A673 (cell line): ENCODE measurements at regions not wholly inside any gene's neighbourhood (a gene's known extent, or its start where the extent isn't known, plus 50 kb on each side); places are given as distances from the start of the nearest gene placed in this dataset.

Source experiments
- BruUV-seq: library from RNA; stranded (reverse); fragments of 400-500 nt; replicated peaks from 2 replicates; lab custom pipeline; 2021; lab: Mats Ljungman, UMichigan
- CTCF ChIA-PET: fragments of 300-600 bp; sonication (Branson Sonifier 250); formaldehyde crosslinking; loops from one replicate; lab custom pipeline; 2022; ENCODE audit warnings: antibody characterized with exemption; lab: Charles Lee
- POLR2A ChIA-PET: fragments of 300-600 bp; sonication (Branson Sonifier 250); formaldehyde crosslinking; loops from one replicate; lab custom pipeline; 2022; ENCODE audit warnings: antibody characterized with exemption; ENCODE audit not compliant: low non-redundant PET; lab: Charles Lee
- DNase-seq: peaks from one replicate; pipeline ENCODE4 v3.0.0-alpha.2; 2015; ENCODE audit warnings: low spot score
- H3K27ac ChIP-seq: fragments of 200-600 bp; sonication (generic); 2 replicates; pipeline ENCODE4 v1.5.1; 2016; ENCODE audit warnings: mixed run types, low read depth, mild to moderate bottlenecking, mixed read lengths, antibody characterized with exemption, low read length; ENCODE audit not compliant: poor library complexity, severe bottlenecking
- H3K27me3 ChIP-seq: fragments of 200-600 bp; sonication (generic); replicated peaks from 2 replicates; pipeline ENCODE4 v1.6.1; 2017; ENCODE audit warnings: mixed run types, low read depth, mild to moderate bottlenecking, mixed read lengths, antibody characterized with exemption, low read length; ENCODE audit not compliant: insufficient read depth, poor library complexity
- H3K36me3 ChIP-seq: fragments of 200-600 bp; sonication (generic); 2 replicates; pipeline ENCODE4 v1.6.1; 2016; ENCODE audit warnings: mixed run types, mild to moderate bottlenecking, mixed read lengths, antibody characterized with exemption, low read length; ENCODE audit not compliant: insufficient read depth, poor library complexity, severe bottlenecking
- H3K4me1 ChIP-seq: fragments of 200-600 bp; sonication (generic); 2 replicates; pipeline ENCODE4 v1.6.1; 2017; ENCODE audit warnings: mixed run types, mild to moderate bottlenecking, mixed read lengths, antibody characterized with exemption, low read length; ENCODE audit not compliant: insufficient read depth, poor library complexity, severe bottlenecking
- H3K4me3 ChIP-seq: fragments of 200-600 bp; sonication (generic); 2 replicates; pipeline ENCODE4 v1.5.1; 2016; ENCODE audit warnings: low read depth, mixed run types, mild to moderate bottlenecking, mixed read lengths, low read length; ENCODE audit not compliant: poor library complexity, severe bottlenecking
- H3K9me3 ChIP-seq: fragments of 200-600 bp; sonication (generic); 2 replicates; pipeline ENCODE4 v1.6.1; 2016; ENCODE audit warnings: mixed run types, low read depth, mild to moderate bottlenecking, mixed read lengths, antibody characterized with exemption, low read length; ENCODE audit not compliant: poor library complexity, severe bottlenecking
- EZH2 ChIP-seq: fragments of 200-600 bp; sonication (generic); IDR thresholded peaks from 2 replicates; pipeline ENCODE4 v1.6.1; 2017; ENCODE audit warnings: borderline replicate concordance, low read depth, mild to moderate bottlenecking, mixed read lengths, antibody characterized with exemption, low read length; ENCODE audit not compliant: poor library complexity, severe bottlenecking
- intact Hi-C: fragments of 100-400 bp; cut with micrococcal nuclease; formaldehyde crosslinking; loops from one replicate; pipeline ENCODE4 v1.10.0; 2022; ENCODE audit not compliant: unreplicated experiment
- TF ChIP-seq, protein P1 (sequence below): fragments of 300-800, 200-600 bp; sonication (generic); conservative IDR thresholded peaks from 2 replicates; pipeline ENCODE4 v1.5.1; 2017; ENCODE audit warnings: low read depth, mild to moderate bottlenecking, antibody characterized with exemption, low read length, moderate library complexity, mixed read lengths

DNA sequence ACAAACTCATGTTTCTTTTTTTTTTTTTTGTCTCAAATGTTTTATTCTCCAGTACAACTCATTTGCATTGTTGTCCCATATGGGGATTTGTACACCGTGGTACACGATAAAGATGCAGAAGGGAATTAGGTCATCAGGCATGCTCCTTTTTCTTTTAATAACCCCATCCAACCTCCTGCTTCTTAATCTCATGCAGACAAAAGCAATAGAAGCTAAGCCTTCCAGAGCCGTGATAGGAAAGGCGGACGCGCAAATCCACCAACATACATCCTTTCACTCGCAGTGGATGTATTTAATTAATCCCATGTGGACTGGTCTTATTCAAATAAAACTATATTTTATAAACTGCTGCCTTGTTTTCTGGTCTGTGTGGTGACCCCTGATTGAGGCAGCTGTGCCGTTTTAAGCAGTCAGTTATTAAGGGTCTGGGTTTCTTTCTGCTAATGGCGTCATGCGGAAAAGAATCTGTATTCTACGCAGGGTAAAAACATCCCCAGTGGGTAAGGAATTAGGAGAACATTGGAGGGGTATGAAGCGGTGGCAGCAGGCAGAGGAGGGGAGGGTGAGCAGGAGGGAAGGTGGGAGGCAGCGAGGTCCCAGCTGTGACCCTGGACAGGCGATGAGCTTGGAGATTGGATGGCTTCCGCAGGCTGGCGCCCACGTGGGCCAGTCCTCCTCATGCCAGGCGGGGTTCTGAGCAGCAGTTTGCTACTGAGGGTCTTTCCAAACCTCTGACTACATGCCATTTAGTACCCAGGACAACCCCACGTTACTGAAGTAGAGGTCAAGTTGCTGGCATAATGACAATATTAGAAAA is 172.8 kb downstream of the LINC00237 start:
- no peaks in the 10 kb centered on the region for H3K36me3 ChIP-seq
- no peak overlapping the region for H3K4me3 ChIP-seq
- CTCF ChIA-PET: interaction anchor here (0.7 kb wide), 1 partner anchor 337 kb away, joined by 4 read pairs; no protein-coding TSS in a partner anchor
- H3K9me3 ChIP-seq: no peaks in the 10 kb centered on the region
- no TSS peak for BruUV-seq
- DNase-seq: no peak
- H3K27me3 ChIP-seq: peaks cover 67% of the 10 kb centered on the region
- H3K4me1 ChIP-seq: no peaks in the 10 kb centered on the region
- no peak for TF ChIP-seq EZH2
- TF ChIP-seq, protein P1, sequence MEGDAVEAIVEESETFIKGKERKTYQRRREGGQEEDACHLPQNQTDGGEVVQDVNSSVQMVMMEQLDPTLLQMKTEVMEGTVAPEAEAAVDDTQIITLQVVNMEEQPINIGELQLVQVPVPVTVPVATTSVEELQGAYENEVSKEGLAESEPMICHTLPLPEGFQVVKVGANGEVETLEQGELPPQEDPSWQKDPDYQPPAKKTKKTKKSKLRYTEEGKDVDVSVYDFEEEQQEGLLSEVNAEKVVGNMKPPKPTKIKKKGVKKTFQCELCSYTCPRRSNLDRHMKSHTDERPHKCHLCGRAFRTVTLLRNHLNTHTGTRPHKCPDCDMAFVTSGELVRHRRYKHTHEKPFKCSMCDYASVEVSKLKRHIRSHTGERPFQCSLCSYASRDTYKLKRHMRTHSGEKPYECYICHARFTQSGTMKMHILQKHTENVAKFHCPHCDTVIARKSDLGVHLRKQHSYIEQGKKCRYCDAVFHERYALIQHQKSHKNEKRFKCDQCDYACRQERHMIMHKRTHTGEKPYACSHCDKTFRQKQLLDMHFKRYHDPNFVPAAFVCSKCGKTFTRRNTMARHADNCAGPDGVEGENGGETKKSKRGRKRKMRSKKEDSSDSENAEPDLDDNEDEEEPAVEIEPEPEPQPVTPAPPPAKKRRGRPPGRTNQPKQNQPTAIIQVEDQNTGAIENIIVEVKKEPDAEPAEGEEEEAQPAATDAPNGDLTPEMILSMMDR: no peak
- H3K27ac ChIP-seq: no peak overlapping the region
- POLR2A ChIA-PET: no interaction called here
- intact Hi-C loops: no loop called here

DNA sequence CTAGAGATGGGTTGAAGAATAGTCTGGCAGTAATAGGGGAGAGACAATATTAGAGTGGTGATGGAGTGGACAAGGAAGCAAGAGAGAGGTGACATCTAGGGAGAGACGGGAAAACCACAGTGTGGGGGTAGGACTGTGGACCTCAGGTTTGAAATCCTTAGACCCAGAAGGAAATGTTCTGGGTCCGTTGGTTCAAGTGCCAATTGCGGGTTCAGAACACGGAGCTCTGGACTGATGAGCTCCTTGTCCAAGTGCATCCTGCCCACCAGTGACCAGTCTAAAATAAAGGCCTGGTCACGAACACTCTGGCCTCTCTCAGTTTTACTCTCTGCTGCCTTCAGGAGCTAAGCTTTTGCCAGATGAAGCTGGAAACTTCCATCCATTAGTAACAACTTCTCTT is 174.0 kb downstream of the LINC00237 start:
- CTCF ChIA-PET: no interaction called here
- no TSS peak for BruUV-seq

DNA sequence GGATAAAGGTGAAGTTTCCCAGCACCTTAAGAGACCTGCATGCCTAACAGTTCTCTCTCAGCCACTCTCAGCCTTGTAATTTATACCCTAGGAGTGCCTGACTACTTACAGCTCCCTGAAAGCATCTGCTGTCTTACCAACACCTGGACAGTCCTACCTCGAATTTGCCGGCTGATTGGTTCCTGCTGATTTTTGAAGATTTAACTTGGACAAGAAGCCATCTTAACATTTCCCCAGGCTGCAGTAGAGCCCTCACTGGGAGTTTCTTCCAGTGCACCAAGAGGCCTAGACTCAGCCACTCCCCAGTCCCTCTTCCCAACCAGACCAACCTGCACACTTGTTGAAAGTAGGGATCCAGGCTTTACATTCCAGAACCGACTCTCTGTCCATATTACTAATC is 174.5 kb downstream of the LINC00237 start:
- H3K9me3 ChIP-seq: no peaks in the 10 kb centered on the region
- POLR2A ChIA-PET: no interaction called here
- H3K4me3 ChIP-seq: no peak overlapping the region
- no TSS peak for BruUV-seq
- no peak overlapping the region for H3K27ac ChIP-seq
- H3K27me3 ChIP-seq: peaks cover 63% of the 10 kb centered on the region
- no peak for TF ChIP-seq EZH2
- TF ChIP-seq, protein P1: no peak
- H3K36me3 ChIP-seq: no peaks in the 10 kb centered on the region
- no peaks in the 10 kb centered on the region for H3K4me1 ChIP-seq
- intact Hi-C loops: no loop called here
- CTCF ChIA-PET: no interaction called here
- no peak for DNase-seq

More for the DNA sequence above, 174.0 kb downstream of the LINC00237 start:
- Histone ChIP-seq H3K27ac (no peak overlapping the region), H3K4me1 (no peaks in the 10 kb centered on the region), H3K4me3 (no peak overlapping the region), H3K9me3 (no peaks in the 10 kb centered on the region), H3K27me3 (peaks cover 67% of the 10 kb centered on the region), H3K36me3 (no peaks in the 10 kb centered on the region)
- POLR2A ChIA-PET: no interaction called here
- intact Hi-C loops: no loop called here
- DNase-seq: no peak
- TF ChIP-seq, protein P1: no peak
- no peak for TF ChIP-seq EZH2
